ENCODE measurements at regions not wholly inside any gene's neighbourhood (a gene's known extent, or its start where the extent isn't known, plus 50 kb on each side); places are given as distances from the start of the nearest gene placed in this dataset.

DNA sequence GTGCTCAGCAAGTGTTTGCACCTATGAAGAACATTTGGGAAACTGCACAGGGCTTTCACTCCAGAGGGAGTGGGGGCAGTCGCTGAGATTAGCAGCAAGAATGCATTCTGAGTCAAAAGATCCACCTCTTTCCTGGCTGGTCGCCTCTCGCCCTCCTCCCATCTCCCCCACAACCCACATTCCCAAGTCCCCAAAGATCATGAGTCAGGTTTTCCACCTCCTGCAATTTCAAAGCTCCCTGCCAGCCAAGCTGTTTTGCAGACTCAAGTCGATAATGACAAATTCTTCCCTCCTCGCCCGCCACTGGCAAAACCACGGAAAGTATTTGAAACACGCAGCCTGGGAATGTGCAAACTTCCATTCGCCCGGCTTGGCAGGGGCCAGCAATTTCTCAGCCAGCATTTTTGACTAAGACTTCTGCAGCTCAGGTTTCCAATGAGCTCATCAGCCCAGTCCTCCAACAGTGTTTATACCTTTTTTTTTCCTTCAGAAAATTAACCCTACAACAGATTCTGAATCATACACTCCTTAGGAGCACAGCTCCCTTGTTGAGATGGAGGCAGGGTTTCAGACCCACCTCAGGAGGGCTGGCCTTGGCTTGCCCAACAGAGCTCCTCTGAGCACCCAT lies 181.4 kb downstream of the SMAD6 start:
- intact Hi-C loops (cut with DNase I) = no loop called here
- TF ChIP-seq, protein P1, sequence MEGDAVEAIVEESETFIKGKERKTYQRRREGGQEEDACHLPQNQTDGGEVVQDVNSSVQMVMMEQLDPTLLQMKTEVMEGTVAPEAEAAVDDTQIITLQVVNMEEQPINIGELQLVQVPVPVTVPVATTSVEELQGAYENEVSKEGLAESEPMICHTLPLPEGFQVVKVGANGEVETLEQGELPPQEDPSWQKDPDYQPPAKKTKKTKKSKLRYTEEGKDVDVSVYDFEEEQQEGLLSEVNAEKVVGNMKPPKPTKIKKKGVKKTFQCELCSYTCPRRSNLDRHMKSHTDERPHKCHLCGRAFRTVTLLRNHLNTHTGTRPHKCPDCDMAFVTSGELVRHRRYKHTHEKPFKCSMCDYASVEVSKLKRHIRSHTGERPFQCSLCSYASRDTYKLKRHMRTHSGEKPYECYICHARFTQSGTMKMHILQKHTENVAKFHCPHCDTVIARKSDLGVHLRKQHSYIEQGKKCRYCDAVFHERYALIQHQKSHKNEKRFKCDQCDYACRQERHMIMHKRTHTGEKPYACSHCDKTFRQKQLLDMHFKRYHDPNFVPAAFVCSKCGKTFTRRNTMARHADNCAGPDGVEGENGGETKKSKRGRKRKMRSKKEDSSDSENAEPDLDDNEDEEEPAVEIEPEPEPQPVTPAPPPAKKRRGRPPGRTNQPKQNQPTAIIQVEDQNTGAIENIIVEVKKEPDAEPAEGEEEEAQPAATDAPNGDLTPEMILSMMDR (IDR thresholded peaks at IDR 0.05) = no peak
- Histone ChIP-seq H3K9me3 (peaks cover 0 to 2% of the 10 kb centered on the region in 2 donors), H3K4me1 (peaks cover 11% of the 10 kb centered on the region in 2 donors), H3K4me3 (no peak overlapping the region), H3K36me3 (no peaks in the 10 kb centered on the region), H3K27ac (peak overlapping the region; percentile 43 to 75), H3K27me3 (no peaks in the 10 kb centered on the region)
- peak; percentile 80 for ATAC-seq
- DNase-seq = peak in 3 of 4 donors; percentile 74 to 88 (median 77)

DNA sequence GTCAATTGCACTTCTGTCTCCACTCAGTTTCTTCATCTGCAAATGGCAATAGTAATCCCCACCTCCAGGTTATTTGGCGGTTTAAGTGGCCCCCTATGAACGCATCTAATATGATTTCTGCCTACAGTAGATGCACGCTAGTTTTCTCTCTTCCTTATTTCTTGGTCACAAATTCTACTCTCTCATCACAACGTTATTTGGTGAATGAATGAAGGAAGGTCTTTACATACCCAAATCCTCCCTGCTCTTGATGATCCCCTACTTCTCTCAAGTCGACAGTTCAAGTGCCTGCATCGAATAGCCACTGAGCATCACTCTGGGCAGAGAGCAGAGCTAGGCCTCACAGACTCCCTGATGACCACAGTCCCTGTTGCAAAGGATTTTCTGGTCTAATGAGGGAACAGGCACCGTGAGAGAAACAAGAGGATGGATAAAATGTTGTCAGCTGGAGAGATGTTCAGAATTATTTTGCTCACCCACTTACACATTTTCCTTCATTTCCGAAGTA lies 181.2 kb upstream of the SMAD3 start:
- Histone ChIP-seq H3K27ac (peak overlapping the region in 1 of 2 donors; percentile 65), H3K4me1 (peaks cover 11% of the 10 kb centered on the region in 2 donors), H3K27me3 (no peaks in the 10 kb centered on the region), H3K9me3 (peaks cover 0 to 6% of the 10 kb centered on the region in 2 donors), H3K36me3 (no peaks in the 10 kb centered on the region), H3K4me3 (no peak overlapping the region)
- no peak for ATAC-seq
- intact Hi-C loops (cut with DNase I) = no loop called here
- TF ChIP-seq, protein P1 (IDR thresholded peaks at IDR 0.05) = no peak
- no peak for DNase-seq

DNA sequence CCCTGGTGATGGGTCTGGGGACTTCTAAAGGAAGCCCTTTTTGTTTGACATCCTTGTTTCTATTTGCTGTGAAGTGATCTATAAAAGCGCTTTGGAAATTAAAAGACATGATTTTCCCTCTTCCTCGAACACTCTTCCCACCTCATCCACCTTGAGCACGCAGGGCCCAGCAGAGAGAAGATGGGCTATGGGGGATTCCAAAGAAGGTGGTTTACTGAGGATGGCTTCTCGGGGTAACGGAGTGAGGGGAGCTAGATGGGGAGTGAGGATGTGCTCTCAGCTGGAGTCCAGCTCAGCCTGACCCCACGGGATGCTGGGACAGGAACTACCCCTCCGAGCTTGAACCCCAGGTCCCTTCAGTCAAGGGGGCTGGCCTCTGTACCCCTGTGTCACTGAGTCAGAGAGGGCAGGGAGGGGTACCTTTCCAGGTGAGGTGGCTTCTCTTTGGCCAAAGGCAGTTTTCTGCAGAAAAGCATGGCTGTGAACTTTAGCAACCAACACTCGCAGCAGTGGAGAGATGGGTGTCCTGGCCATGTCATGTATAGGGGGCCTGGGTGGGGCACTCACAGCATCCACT lies 180.7 kb upstream of the SMAD3 start:
- no peak overlapping the region for H3K4me3 ChIP-seq
- DNase-seq (no peak), ATAC-seq (no peak)
- intact Hi-C loops (cut with DNase I) = no loop called here
- no peaks in the 10 kb centered on the region for H3K36me3 ChIP-seq
- H3K4me1 ChIP-seq = peaks cover 11% of the 10 kb centered on the region in 2 donors
- no peak overlapping the region for H3K27ac ChIP-seq
- H3K9me3 ChIP-seq = peaks cover 0 to 11% of the 10 kb centered on the region in 2 donors
- TF ChIP-seq, protein P1 (IDR thresholded peaks at IDR 0.05) = no peak
- no peaks in the 10 kb centered on the region for H3K27me3 ChIP-seq

DNA sequence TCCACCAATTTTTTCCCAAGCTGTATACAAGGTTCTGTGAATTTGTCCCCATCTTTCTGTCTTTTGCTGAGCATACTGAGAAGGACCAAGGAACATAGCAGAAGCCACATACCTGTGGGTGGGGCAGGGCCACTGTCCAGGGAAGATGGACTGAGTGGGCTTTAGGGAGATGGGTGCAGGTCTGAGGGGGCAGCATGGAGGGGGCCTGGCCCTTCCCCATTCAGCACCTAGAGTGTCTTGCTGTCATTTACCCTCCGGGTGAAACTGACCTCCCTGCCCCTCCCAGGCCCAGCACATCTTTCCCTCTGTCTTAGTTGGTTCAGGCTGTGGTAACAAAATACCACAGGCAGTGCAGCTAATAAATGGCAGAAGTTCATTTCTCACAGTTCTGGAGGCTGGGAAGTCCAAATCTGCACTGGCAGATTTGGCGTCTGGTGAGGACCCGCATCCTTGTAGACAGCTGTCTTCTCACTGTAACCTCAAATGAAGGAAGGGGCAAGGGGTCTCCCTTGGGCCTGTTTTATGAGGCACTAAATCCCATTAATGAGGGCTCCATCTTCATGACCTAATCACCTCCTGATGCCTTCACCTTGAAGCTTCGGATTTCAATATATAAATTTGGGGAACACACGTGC lies 180.0 kb upstream of the SMAD3 start:
- Histone ChIP-seq H3K9me3 (peaks cover 0 to 14% of the 10 kb centered on the region in 2 donors), H3K27me3 (no peaks in the 10 kb centered on the region), H3K27ac (no peak overlapping the region), H3K4me3 (no peak overlapping the region), H3K36me3 (no peaks in the 10 kb centered on the region), H3K4me1 (peaks cover 11% of the 10 kb centered on the region in 2 donors)
- ATAC-seq = no peak
- TF ChIP-seq, protein P1 (IDR thresholded peaks at IDR 0.05) = no peak
- no peak for DNase-seq
- intact Hi-C loops (cut with DNase I) = no loop called here

DNA sequence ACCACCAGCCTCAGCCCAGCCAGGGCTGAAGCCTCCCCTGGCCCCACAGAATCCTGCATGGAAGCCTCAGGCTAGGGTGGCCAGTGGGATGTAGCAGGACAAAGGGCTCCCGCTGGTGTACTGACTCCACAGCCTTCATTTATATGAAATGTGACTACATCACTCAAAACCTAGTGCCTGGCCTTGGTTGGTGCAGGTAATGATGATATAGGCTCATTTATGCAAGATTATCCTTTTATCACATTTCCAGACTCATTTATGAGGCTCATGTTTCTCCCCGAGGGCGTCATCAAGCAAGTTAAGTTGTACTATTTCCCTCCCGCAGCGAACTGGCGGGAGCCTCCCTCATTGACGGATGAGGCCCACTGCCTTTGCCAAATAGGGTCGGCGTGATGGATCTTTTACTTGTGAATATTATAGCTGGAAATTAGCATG lies 179.1 kb upstream of the SMAD3 start:
- Histone ChIP-seq H3K9me3 (peaks cover 0 to 14% of the 10 kb centered on the region in 2 donors), H3K27ac (no peak overlapping the region), H3K4me3 (no peak overlapping the region), H3K36me3 (no peaks in the 10 kb centered on the region), H3K4me1 (peaks cover 11% of the 10 kb centered on the region in 2 donors), H3K27me3 (no peaks in the 10 kb centered on the region)
- intact Hi-C loops (cut with DNase I) = no loop called here
- DNase-seq (no peak), ATAC-seq (no peak)
- TF ChIP-seq, protein P1 (IDR thresholded peaks at IDR 0.05) = no peak
